Astrocyte of the cerebellum (primary cell): ENCODE measurements at regions not wholly inside any gene's neighbourhood (a gene's known extent, or its start where the extent isn't known, plus 50 kb on each side); places are given as distances from the start of the nearest gene placed in this dataset.
"Not testable (repeated sequence)": the region's sequence is repeated elsewhere in the genome, so short reads cannot be mapped to it uniquely, and the experiment has no call there.

Experiments used
- DNase-seq: peaks from one replicate; pipeline ENCODE4 v3.0.0-alpha.2; 2011; ENCODE audit warnings: low read depth
- H3K4me3 ChIP-seq: 2 replicates; pipeline ENCODE4 v1.5.1; 2011; ENCODE audit warnings: mild to moderate bottlenecking, low read depth, low read length, moderate library complexity
- in situ Hi-C: cut with HindIII; loops from 2 replicates; pipeline ENCODE4 v1.10.0; 2017; ENCODE audit warnings: low sequenced_read_pairs
- TF ChIP-seq, protein P1 (sequence below): IDR thresholded peaks from 2 replicates; pipeline ENCODE4 v1.5.1; 2012; ENCODE audit warnings: low read length, low read depth, moderate library complexity, mild to moderate bottlenecking; ENCODE audit errors: missing control alignments

- in situ Hi-C loops: no loop called here
- no peak for DNase-seq
- H3K4me3 ChIP-seq: no peak overlapping the region
- TF ChIP-seq, protein P1, sequence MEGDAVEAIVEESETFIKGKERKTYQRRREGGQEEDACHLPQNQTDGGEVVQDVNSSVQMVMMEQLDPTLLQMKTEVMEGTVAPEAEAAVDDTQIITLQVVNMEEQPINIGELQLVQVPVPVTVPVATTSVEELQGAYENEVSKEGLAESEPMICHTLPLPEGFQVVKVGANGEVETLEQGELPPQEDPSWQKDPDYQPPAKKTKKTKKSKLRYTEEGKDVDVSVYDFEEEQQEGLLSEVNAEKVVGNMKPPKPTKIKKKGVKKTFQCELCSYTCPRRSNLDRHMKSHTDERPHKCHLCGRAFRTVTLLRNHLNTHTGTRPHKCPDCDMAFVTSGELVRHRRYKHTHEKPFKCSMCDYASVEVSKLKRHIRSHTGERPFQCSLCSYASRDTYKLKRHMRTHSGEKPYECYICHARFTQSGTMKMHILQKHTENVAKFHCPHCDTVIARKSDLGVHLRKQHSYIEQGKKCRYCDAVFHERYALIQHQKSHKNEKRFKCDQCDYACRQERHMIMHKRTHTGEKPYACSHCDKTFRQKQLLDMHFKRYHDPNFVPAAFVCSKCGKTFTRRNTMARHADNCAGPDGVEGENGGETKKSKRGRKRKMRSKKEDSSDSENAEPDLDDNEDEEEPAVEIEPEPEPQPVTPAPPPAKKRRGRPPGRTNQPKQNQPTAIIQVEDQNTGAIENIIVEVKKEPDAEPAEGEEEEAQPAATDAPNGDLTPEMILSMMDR: no peak
Measured at GRCh38 chr11:114953039-114953438, 274.7 kb downstream of the NXPE2 start.

DNA sequence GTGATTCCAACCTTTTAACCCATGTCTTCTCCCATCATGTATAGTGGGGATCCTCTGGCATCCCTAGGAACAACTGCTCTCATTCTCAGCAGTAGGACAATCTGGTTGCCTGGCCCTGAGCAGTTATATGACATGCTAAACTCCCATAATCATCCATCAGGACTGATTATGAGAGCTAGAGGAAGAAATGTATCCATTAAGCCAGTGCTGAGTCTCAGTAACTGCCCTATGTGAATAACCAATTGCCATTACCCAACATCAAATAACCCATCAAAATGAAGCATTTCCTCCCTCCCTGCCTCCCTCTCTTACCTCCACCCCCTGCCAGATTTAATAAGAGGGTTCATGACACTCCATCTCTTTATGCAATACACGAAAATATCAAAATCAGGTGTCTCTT, 277.6 kb downstream of the NXPE2 start:
- TF ChIP-seq, protein P1: no peak
- H3K4me3 ChIP-seq: no peak overlapping the region
- DNase-seq: no peak
- in situ Hi-C loops: no loop called here

DNA sequence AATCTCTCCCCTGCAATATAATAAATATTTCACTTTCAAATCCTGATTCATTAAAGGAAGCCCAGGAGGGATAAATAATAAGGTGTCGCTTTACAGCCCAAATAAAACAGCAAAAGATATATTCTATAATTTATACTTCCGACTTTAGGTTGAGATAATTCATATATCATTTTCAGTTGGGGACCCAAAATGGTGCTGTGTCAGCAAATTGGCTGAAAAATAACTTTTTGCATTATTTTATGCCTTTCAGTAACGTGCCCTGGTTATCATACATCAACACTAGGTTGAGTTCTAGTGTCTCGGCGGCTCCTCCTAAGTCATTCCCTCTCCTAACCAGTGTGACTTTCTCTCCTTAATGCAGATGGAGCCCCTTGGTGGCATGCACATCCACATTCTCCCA, 278.2 kb downstream of the NXPE2 start:
- no peak overlapping the region for H3K4me3 ChIP-seq
- in situ Hi-C loops: no loop called here
- no peak for DNase-seq
- TF ChIP-seq, protein P1: no peak

GRCh38 chr11:114959953-114960505, 281.7 kb downstream of the NXPE2 start:
- DNase-seq: no peak
- TF ChIP-seq, protein P1: no peak
- H3K4me3 ChIP-seq: no peak overlapping the region
- in situ Hi-C loops: no loop called here

GRCh38 chr11:114960819-114961218, 282.5 kb downstream of the NXPE2 start:
- in situ Hi-C loops, DNase-seq, H3K4me3 ChIP-seq: not testable (repeated sequence)

GRCh38 chr11:114964676-114965214, 286.4 kb downstream of the NXPE2 start:
- in situ Hi-C loops: no loop called here
- no peak overlapping the region for H3K4me3 ChIP-seq
- DNase-seq: no peak
- TF ChIP-seq, protein P1: no peak

- in situ Hi-C loops: no loop called here
- DNase-seq: no peak
- TF ChIP-seq, protein P1: no peak
- no peak overlapping the region for H3K4me3 ChIP-seq
Measured at GRCh38 chr11:114970927-114971645, 292.8 kb downstream of the NXPE2 start.
